ENCODE measurements at regions not wholly inside any gene's neighbourhood (a gene's known extent, or its start where the extent isn't known, plus 50 kb on each side); places are given as distances from the start of the nearest gene placed in this dataset.
"Not testable (repeated sequence)": the region's sequence is repeated elsewhere in the genome, so short reads cannot be mapped to it uniquely, and the experiment has no call there.

DNA sequence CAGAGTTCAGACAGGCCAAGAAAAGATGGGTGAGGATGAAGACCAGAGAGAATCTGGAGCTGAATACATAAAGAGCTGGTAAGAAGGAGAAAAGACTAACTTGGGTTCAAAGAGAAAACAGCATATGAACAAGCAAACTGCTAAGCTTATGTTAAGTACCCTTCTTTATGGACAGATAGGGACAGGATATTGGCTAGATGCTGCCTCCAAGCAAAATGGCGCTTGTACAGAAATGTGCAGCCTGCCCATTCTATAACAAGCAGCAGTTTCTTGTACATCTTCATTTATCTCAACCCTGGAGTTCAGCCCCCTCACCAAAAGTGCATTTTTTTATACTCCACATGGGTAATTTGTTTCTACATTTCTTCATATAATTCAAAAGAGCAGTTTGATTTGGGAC, 184.5 kb downstream of the RMST start:
- Histone ChIP-seq H3K27me3 (ENCODE audit: insufficient read depth, low read depth, severe bottlenecking) (peaks cover 3% of the 10 kb centered on the region), H3K27ac (no peak overlapping the region), H3K36me3 (no peaks in the 10 kb centered on the region), H3K4me3 (ENCODE audit: low read depth, low read length) (no peak overlapping the region), H3K9me3 (ENCODE audit: severe bottlenecking) (no peaks in the 10 kb centered on the region)
- DNase-seq = no peak
- TF ChIP-seq, protein P1, sequence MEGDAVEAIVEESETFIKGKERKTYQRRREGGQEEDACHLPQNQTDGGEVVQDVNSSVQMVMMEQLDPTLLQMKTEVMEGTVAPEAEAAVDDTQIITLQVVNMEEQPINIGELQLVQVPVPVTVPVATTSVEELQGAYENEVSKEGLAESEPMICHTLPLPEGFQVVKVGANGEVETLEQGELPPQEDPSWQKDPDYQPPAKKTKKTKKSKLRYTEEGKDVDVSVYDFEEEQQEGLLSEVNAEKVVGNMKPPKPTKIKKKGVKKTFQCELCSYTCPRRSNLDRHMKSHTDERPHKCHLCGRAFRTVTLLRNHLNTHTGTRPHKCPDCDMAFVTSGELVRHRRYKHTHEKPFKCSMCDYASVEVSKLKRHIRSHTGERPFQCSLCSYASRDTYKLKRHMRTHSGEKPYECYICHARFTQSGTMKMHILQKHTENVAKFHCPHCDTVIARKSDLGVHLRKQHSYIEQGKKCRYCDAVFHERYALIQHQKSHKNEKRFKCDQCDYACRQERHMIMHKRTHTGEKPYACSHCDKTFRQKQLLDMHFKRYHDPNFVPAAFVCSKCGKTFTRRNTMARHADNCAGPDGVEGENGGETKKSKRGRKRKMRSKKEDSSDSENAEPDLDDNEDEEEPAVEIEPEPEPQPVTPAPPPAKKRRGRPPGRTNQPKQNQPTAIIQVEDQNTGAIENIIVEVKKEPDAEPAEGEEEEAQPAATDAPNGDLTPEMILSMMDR (IDR thresholded peaks at IDR 0.05; ENCODE audit: low read depth, low read length) = no peak

DNA sequence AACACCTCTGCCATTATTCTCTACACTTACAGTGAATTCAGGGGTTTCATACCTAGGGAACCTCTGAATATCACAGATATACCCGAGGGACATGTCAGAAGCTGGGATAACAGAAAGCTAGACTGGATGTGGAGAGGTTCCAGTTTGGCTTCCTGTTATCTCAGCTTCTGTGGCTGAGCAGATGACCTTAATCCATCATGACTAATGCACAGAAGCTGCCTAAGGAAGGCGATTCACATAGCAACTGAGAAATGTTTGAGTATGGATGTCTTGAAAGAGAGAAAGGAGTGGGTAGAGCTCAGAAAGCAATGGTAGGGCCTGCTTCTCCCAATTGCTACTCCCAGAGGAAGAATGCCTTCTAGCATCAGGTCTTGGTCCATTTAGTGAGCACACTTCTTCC, 187.6 kb downstream of the RMST start:
- Histone ChIP-seq H3K9me3 (ENCODE audit: severe bottlenecking) (no peaks in the 10 kb centered on the region), H3K36me3 (no peaks in the 10 kb centered on the region), H3K27ac (no peak overlapping the region), H3K4me3 (ENCODE audit: low read depth, low read length) (no peak overlapping the region), H3K27me3 (ENCODE audit: insufficient read depth, low read depth, severe bottlenecking) (no peaks in the 10 kb centered on the region)
- DNase-seq = no peak
- TF ChIP-seq, protein P1 (IDR thresholded peaks at IDR 0.05; ENCODE audit: low read depth, low read length) = no peak

DNA sequence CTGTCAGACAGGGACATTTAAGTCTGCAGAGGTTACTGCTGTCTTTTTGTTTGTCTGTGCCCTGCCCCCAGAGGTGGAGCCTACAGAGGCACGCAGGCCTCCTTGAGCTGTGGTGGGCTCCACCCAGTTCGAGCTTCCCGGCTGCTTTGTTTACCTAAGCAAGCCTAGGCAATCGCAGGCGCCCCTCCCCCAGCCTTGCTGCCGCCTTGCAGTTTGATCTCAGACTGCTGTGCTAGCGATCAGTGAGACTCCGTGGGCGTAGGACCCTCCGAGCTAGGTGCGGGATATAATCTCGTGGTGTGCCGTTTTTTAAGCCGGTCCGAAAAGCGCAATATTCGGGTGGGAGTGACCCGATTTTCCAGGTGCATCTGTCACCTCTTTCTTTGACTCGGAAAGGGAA, 193.9 kb downstream of the RMST start:
- not testable (repeated sequence) for H3K27me3 ChIP-seq (ENCODE audit: insufficient read depth, low read depth, severe bottlenecking); H3K4me3 ChIP-seq (ENCODE audit: low read depth, low read length); DNase-seq; H3K27ac ChIP-seq; H3K36me3 ChIP-seq; H3K9me3 ChIP-seq (ENCODE audit: severe bottlenecking)

DNA sequence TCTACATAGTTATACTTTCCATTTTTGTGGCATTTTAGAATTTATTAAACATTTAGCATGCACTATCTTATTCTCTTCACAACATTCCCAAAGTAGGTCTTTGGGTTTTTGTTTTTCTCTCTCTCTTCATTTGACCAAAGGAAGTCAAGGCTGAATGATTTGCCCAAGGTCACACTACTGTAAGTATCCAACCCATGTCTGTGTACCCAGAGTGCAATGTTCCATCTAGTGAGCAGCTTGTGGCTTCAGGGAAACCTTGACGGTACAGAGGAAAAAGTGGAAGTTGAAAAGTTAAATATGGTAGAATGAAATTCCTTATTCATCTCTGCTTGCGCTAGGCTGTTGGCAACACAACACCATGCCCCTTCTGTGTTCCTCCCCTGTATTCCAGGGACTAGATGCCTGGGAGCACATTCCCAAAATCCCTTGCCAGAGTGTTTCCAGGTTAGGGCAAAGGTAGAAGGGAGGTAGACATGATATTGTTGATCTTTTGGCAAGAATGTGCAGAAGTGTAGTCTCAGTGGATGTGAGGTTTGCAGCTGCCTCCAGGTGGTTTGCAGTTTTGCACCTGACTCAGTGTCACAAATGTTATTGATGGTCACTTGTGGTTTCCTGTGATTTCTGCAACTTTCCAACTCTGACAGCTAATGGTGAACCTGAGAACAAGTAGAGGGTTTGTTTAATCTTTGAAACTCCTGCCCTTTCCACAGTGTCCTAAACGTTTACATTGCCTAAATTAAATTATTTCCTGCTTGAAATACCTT, 196.7 kb downstream of the RMST start:
- H3K27me3 ChIP-seq (ENCODE audit: insufficient read depth, low read depth, severe bottlenecking) = peaks cover 7% of the 10 kb centered on the region
- TF ChIP-seq, protein P1 (IDR thresholded peaks at IDR 0.05; ENCODE audit: low read depth, low read length) = no peak
- DNase-seq = no peak
- H3K27ac ChIP-seq = no peak overlapping the region
- H3K4me3 ChIP-seq (ENCODE audit: low read depth, low read length) = no peak overlapping the region
- H3K36me3 ChIP-seq = no peaks in the 10 kb centered on the region
- H3K9me3 ChIP-seq (ENCODE audit: severe bottlenecking) = no peaks in the 10 kb centered on the region

DNA sequence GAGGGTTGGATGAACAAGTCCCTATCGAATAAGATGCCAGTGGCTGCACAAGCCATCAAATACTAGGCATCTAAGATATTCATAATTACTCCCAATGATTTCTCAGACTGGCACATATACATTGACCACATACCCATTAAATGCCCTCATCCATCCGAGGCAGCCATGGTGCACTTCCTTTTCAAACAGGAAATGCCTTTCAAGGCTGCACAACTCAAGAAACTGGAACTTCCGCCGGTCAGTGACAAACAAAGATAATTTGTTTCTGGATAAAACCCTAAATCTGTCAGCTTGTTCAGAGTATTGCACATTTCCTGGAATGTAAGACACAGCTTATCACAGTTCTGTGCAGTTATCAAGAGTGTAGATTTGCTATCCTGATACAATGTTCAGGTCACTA, 203.7 kb downstream of the RMST start:
- H3K4me3 ChIP-seq (ENCODE audit: low read depth, low read length) = no peak overlapping the region
- no peak for DNase-seq
- no peak overlapping the region for H3K27ac ChIP-seq
- TF ChIP-seq, protein P1 (IDR thresholded peaks at IDR 0.05; ENCODE audit: low read depth, low read length) = no peak
- no peaks in the 10 kb centered on the region for H3K9me3 ChIP-seq (ENCODE audit: severe bottlenecking)
- H3K36me3 ChIP-seq = no peaks in the 10 kb centered on the region
- peaks cover 5% of the 10 kb centered on the region for H3K27me3 ChIP-seq (ENCODE audit: insufficient read depth, low read depth, severe bottlenecking)

DNA sequence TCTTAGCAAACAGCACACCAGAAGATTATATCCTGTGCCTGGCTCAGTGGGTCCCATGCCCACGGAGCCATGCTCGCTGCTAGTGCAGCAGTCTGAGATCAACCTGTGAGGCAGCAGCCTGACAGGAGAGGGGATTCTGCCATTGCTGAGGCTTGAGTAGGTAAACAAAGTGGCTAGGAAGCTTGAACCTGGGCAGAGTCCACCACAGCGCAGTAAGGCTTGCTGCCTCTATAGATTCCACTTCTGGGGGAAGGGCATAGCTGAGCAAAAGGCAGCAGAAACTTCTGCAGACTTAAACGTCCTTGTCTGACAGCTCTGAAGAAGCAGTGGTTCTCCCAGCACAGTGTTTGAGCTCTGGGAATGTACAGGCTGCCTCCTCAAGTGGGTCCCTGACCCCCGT, 210.3 kb downstream of the RMST start:
- peaks cover 6% of the 10 kb centered on the region for H3K27me3 ChIP-seq (ENCODE audit: insufficient read depth, low read depth, severe bottlenecking)
- DNase-seq = no peak
- no peaks in the 10 kb centered on the region for H3K9me3 ChIP-seq (ENCODE audit: severe bottlenecking)
- H3K4me3 ChIP-seq (ENCODE audit: low read depth, low read length) = no peak overlapping the region
- TF ChIP-seq, protein P1 (IDR thresholded peaks at IDR 0.05; ENCODE audit: low read depth, low read length) = no peak
- no peak overlapping the region for H3K27ac ChIP-seq
- no peaks in the 10 kb centered on the region for H3K36me3 ChIP-seq

All from WERI-Rb-1 (cell line).